ENCODE measurements at regions not wholly inside any gene's neighbourhood (a gene's known extent, or its start where the extent isn't known, plus 50 kb on each side); places are given as distances from the start of the nearest gene placed in this dataset.
"Not testable (repeated sequence)": the region's sequence is repeated elsewhere in the genome, so short reads cannot be mapped to it uniquely, and the experiment has no call there.

DNA sequence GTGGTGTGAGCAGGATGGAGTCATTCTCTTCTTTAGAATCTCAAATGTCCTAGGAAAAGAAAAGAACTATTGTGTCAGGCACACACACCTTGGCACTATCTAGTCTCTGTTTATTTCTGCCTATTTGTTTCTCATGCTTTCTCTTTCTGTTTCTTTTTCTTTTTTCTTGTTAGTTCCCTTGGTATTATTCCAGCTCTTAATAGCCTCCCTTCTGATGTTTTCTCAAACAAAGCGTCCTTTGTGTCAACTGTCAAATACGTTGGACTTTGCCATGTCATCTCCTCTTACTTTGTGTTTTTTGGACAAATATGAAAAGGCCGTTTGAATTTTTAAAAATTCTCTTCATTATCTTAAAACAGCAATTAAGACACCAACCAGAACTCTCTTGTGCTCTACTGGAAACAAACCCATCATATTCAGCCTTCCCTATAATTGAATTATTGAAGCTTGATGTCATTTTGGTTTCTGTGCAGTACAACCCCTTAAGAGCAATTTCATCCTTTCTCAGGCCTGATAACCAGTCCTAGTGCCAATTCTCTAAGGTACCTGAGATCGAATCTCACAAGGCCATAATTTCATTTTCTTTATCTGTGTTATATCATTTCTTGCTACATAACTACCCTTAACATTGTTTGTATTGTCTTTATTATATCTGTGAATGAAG is 497.8 kb upstream of the NRP1 start:
- no peaks in the 10 kb centered on the region for H3K79me2 ChIP-seq (ENCODE audit: insufficient read depth)
- TF ChIP-seq EZH2 (IDR thresholded peaks at IDR 0.05; ENCODE audit: insufficient read depth, poor library complexity, severe bottlenecking) (no peak), EZH2phosphoT487 (IDR thresholded peaks at IDR 0.05; ENCODE audit: insufficient read depth, low read depth) (no peak)
- 29 to 37% methylated on average over 4 of the region's 4 CpGs for WGBS, 2 experiments (ENCODE audit: low coverage in 1 of 2, low lambda C conversion rate in 2 of 2, missing lambda C conversion rate in 2 of 2)
- H3K27ac ChIP-seq = no peak overlapping the region
- H3F3A ChIP-seq (ENCODE audit: insufficient read depth) = no peaks in the 10 kb centered on the region
- H4K20me1 ChIP-seq (ENCODE audit: insufficient read depth) = no peaks in the 10 kb centered on the region
- no peak for DNase-seq
- no peak overlapping the region for H2AFZ ChIP-seq
- no peaks in the 10 kb centered on the region for H3K36me3 ChIP-seq (ENCODE audit: low read depth)
- H3K27me3 ChIP-seq (replicated peaks; ENCODE audit: insufficient read depth) = no peaks in the 10 kb centered on the region
- in situ Hi-C loops (cut with MboI) = no loop called here
- H3K9me3 ChIP-seq (ENCODE audit: low read depth) = no peaks in the 10 kb centered on the region
- H3K4me1 ChIP-seq (ENCODE audit: insufficient read depth) = no peaks in the 10 kb centered on the region
- no peak overlapping the region for H3K4me2 ChIP-seq (ENCODE audit: unreplicated experiment)
- no peak overlapping the region for H3K9ac ChIP-seq
- H3K4me3 ChIP-seq = no peak overlapping the region
- no peaks in the 10 kb centered on the region for H3K9me2 ChIP-seq (ENCODE audit: insufficient read depth)

DNA sequence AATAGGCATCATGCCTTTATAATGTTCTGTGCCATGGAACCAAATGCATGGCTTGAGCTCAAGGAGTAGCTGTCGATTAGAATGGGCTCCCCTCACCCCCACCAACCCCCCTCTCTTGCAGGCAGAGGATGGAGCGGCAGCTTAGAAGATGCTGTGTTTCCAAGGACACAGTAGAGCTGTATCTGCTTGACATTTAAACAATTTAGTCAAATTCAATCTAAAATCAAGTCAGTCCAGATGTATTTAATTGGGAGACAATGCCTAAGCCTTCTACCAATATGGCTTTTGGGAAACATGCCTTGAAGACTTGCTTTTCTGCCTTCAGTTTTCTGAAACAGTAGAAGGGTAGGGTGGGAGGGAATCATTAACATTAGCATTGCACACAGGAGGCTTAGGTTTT is 497.1 kb upstream of the NRP1 start:
- no peak for DNase-seq
- no peaks in the 10 kb centered on the region for H3K36me3 ChIP-seq (ENCODE audit: low read depth)
- no peak for TF ChIP-seq EZH2phosphoT487 (IDR thresholded peaks at IDR 0.05; ENCODE audit: insufficient read depth, low read depth)
- no peak for TF ChIP-seq EZH2 (IDR thresholded peaks at IDR 0.05; ENCODE audit: insufficient read depth, poor library complexity, severe bottlenecking)
- no peak overlapping the region for H3K4me3 ChIP-seq
- no peaks in the 10 kb centered on the region for H3F3A ChIP-seq (ENCODE audit: insufficient read depth)
- H3K4me1 ChIP-seq (ENCODE audit: insufficient read depth) = no peaks in the 10 kb centered on the region
- H3K4me2 ChIP-seq (ENCODE audit: unreplicated experiment) = no peak overlapping the region
- no peak overlapping the region for H3K27ac ChIP-seq
- WGBS, 2 experiments (ENCODE audit: low coverage in 1 of 2, low lambda C conversion rate in 2 of 2, missing lambda C conversion rate in 2 of 2) = 13 to 17% methylated on average over 2 of the region's 2 CpGs
- H3K9me3 ChIP-seq (ENCODE audit: low read depth) = no peaks in the 10 kb centered on the region
- H3K79me2 ChIP-seq (ENCODE audit: insufficient read depth) = no peaks in the 10 kb centered on the region
- H2AFZ ChIP-seq = no peak overlapping the region
- no peak overlapping the region for H3K9ac ChIP-seq
- in situ Hi-C loops (cut with MboI) = no loop called here
- H3K27me3 ChIP-seq (replicated peaks; ENCODE audit: insufficient read depth) = no peaks in the 10 kb centered on the region
- H3K9me2 ChIP-seq (ENCODE audit: insufficient read depth) = no peaks in the 10 kb centered on the region
- no peaks in the 10 kb centered on the region for H4K20me1 ChIP-seq (ENCODE audit: insufficient read depth)

DNA sequence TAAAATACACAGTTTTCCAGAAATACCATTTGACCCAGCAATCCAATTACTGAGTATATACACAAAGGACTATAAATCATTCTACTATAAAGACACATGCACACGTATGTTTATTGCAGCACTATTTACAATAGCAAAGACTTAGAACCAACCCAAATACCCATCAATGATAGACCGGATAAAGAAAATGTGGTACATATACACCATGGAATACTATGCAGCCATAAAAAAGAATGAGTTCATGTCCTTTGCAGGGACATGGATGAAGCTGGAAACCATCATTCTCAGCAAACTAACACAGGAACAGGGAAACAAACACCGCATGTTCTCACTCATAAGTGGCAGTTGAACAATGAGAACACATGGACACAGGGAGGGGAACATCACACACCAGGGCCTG is 495.4 kb upstream of the NRP1 start:
- H3F3A ChIP-seq (ENCODE audit: insufficient read depth); H2AFZ ChIP-seq; H3K9me2 ChIP-seq (ENCODE audit: insufficient read depth); H3K9me3 ChIP-seq (ENCODE audit: low read depth); H3K4me1 ChIP-seq (ENCODE audit: insufficient read depth); H3K4me2 ChIP-seq (ENCODE audit: unreplicated experiment); H3K27me3 ChIP-seq (replicated peaks; ENCODE audit: insufficient read depth); H4K20me1 ChIP-seq (ENCODE audit: insufficient read depth); H3K9ac ChIP-seq; H3K4me3 ChIP-seq; DNase-seq; H3K36me3 ChIP-seq (ENCODE audit: low read depth); H3K27ac ChIP-seq; H3K79me2 ChIP-seq (ENCODE audit: insufficient read depth); in situ Hi-C loops (cut with MboI): not testable (repeated sequence)
- WGBS, 2 experiments (ENCODE audit: low coverage in 1 of 2, low lambda C conversion rate in 2 of 2, missing lambda C conversion rate in 2 of 2) = 71 to 75% methylated on average over 3 of the region's 3 CpGs

DNA sequence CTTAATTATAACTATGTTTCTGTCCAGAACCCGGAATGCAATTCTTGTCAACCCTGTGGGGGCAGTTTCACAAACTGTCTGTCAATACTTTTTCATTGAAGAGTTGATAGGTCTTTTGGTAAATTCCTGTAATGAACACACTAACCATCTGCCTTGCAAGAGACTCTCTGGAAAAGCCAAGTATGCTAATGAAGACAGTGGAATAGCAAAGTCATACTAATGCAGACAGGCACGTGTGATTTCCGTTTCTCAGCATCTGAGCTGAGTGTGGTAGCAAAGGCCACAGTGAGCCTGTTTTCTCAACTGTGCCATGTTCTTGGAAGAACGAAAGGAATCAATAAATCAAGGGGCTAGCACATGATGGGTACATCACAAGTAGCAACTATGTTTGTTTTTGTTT is 494.1 kb upstream of the NRP1 start:
- TF ChIP-seq EZH2phosphoT487 (IDR thresholded peaks at IDR 0.05; ENCODE audit: insufficient read depth, low read depth) = no peak
- no peak for TF ChIP-seq EZH2 (IDR thresholded peaks at IDR 0.05; ENCODE audit: insufficient read depth, poor library complexity, severe bottlenecking)
- H4K20me1 ChIP-seq (ENCODE audit: insufficient read depth) = no peaks in the 10 kb centered on the region
- no peak overlapping the region for H3K4me3 ChIP-seq
- 49 to 59% methylated on average over 4 of the region's 4 CpGs for WGBS, 2 experiments (ENCODE audit: low coverage in 1 of 2, low lambda C conversion rate in 2 of 2, missing lambda C conversion rate in 2 of 2)
- no peaks in the 10 kb centered on the region; the same call in 1 of the 2 replicates for H3K27me3 ChIP-seq (replicated peaks; ENCODE audit: insufficient read depth)
- no peaks in the 10 kb centered on the region for H3K9me2 ChIP-seq (ENCODE audit: insufficient read depth)
- no peaks in the 10 kb centered on the region for H3K79me2 ChIP-seq (ENCODE audit: insufficient read depth)
- no peak overlapping the region for H3K4me2 ChIP-seq (ENCODE audit: unreplicated experiment)
- H3K27ac ChIP-seq = no peak overlapping the region
- H2AFZ ChIP-seq = no peak overlapping the region
- in situ Hi-C loops (cut with MboI) = no loop called here
- H3K9ac ChIP-seq = no peak overlapping the region
- no peaks in the 10 kb centered on the region for H3F3A ChIP-seq (ENCODE audit: insufficient read depth)
- H3K36me3 ChIP-seq (ENCODE audit: low read depth) = no peaks in the 10 kb centered on the region
- H3K4me1 ChIP-seq (ENCODE audit: insufficient read depth) = no peaks in the 10 kb centered on the region
- H3K9me3 ChIP-seq (ENCODE audit: low read depth) = no peaks in the 10 kb centered on the region
- no peak for DNase-seq

DNA sequence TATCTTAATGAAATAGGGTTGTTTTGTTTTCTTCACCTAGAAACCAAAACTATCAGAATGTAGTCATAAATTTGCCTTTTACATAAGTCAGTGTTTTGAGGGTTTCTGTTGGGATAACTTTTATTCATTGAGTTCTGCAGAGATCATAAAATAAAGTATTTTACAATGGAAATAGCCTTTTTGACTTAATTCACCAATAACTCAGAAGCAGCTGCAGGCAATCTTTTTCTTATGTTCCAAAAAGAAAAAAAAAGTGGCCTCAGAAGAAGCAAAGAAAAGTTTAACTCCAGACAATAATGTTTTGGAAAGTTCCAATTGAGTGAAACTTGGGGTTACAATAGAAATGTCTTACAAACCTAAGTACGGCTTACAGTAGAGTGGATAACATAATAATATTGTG is 491.7 kb upstream of the NRP1 start:
- Histone ChIP-seq H2AFZ (no peak overlapping the region), H3K4me2 (ENCODE audit: unreplicated experiment) (no peak overlapping the region), H4K20me1 (ENCODE audit: insufficient read depth) (no peaks in the 10 kb centered on the region), H3K36me3 (ENCODE audit: low read depth) (no peaks in the 10 kb centered on the region), H3K9me2 (ENCODE audit: insufficient read depth) (no peaks in the 10 kb centered on the region), H3K4me1 (ENCODE audit: insufficient read depth) (no peaks in the 10 kb centered on the region), H3K9ac (no peak overlapping the region), H3K79me2 (ENCODE audit: insufficient read depth) (no peaks in the 10 kb centered on the region), H3K9me3 (ENCODE audit: low read depth) (no peaks in the 10 kb centered on the region), H3K4me3 (no peak overlapping the region), H3K27me3 (replicated peaks; ENCODE audit: insufficient read depth) (no peaks in the 10 kb centered on the region; the same call in 1 of the 2 replicates), H3F3A (ENCODE audit: insufficient read depth) (no peaks in the 10 kb centered on the region), H3K27ac (no peak overlapping the region)
- DNase-seq = no peak
- TF ChIP-seq EZH2 (IDR thresholded peaks at IDR 0.05; ENCODE audit: insufficient read depth, poor library complexity, severe bottlenecking) = no peak
- no peak for TF ChIP-seq EZH2phosphoT487 (IDR thresholded peaks at IDR 0.05; ENCODE audit: insufficient read depth, low read depth)
- WGBS, 2 experiments (ENCODE audit: low coverage in 1 of 2, low lambda C conversion rate in 2 of 2, missing lambda C conversion rate in 2 of 2) = 77 to 83% methylated on average over 1 of the region's 1 CpG
- in situ Hi-C loops (cut with MboI) = no loop called here
